GOT3 (cell line): ENCODE measurements at regions not wholly inside any gene's neighbourhood (a gene's known extent, or its start where the extent isn't known, plus 50 kb on each side); places are given as distances from the start of the nearest gene placed in this dataset.

Source experiments
- DNase-seq: peaks from one replicate; lab custom pipeline; 2025; ENCODE audit warnings: mixed read lengths; lab: John Stamatoyannopoulos, UW

- no peak for DNase-seq
These were observed 69.0 kb upstream of the THY1 start for GRCh38 chr11:119491753-119492510.

DNA sequence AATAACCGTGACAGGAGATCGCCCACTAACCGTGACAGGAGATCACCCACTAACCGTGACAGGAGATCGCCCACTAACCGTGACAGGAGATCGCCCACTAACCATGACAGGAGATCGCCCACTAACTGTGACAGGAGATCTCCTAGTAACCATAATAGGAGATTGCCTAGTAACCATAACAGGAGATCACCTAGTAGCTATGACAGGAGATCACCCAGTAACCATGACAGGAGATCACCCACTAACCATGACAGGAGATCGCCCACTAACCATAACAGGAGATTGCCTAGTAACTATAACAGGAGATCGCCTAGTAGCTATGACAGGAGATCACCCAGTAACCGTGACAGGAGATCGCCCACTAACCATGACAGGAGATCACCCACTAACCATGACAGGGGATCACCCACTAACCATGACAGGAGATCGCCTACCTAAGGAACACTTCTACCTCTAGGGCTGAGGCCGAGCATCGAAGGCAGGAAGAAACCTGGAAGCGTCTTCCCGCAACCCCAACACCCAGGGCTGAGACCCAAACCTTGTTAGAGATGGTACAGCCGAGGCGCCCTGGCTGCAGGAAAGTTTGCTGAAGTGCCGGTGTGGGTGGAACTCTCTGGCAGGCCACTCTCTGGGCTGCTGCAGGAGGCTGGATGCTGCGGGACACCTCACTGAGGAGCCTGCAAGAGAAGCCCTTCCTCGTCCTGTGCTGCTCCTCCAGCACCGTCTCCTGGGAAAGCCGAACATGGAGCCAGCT lies 67.5 kb upstream of the THY1 start:
- DNase-seq, result no peak

- no peak for DNase-seq
These were observed 66.1 kb upstream of the THY1 start for GRCh38 chr11:119489087-119489486.

GRCh38 chr11:119488256-119488995 lies 65.5 kb upstream of the THY1 start:
- no peak for DNase-seq

DNA sequence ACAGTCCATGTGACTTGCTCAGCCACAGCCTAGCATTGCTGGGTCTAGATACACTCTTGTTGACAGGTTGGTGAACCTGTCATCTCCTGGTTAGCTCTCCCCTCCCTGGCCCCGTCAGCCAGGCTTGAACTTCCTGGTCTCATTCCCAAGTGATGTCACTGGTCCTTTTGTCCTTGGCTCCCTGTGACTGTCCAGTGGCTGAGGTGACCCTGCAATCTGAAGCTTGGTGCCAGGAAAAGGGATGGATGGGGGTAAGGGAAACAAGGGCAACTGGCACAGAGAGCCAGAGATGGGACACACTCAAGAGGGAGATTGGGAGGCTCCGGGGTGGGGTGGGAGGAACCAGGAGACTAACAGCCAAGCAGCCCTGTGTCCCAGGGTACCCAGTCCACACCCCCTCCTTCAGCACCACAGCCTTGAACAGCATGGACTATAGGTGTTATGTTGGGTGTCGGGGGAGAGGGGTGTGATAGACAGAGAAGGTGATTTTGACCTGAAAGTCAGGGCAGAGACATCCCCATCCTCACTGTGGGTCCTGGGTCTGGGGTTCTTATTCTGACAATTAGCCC lies 63.8 kb upstream of the THY1 start:
- no peak for DNase-seq

DNA sequence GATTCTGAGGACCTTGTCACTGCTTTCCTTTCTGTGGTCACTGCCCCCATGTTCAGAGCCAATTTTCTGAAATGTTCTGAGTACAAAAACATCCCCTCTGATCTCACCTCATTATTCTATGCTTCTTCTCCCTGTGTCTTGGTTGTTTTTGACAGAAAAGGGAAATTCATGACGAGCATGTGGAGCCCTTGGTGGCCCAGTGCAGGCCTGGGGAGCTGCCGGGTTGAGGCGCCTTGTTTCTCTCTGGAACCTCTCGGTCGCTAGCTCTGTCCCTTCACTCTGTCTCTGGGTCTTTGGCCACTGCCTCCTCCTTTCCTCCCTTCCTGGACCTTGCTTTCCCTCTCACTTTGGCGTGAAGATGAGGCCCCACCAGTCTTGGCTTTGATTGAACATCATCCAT lies 63.0 kb upstream of the THY1 start:
- DNase-seq, result no peak

- DNase-seq, result no peak
These were observed 62.0 kb upstream of the THY1 start for GRCh38 chr11:119484741-119485605.

GRCh38 chr11:119483881-119484371 lies 61.0 kb upstream of the THY1 start:
- DNase-seq, result no peak

DNA sequence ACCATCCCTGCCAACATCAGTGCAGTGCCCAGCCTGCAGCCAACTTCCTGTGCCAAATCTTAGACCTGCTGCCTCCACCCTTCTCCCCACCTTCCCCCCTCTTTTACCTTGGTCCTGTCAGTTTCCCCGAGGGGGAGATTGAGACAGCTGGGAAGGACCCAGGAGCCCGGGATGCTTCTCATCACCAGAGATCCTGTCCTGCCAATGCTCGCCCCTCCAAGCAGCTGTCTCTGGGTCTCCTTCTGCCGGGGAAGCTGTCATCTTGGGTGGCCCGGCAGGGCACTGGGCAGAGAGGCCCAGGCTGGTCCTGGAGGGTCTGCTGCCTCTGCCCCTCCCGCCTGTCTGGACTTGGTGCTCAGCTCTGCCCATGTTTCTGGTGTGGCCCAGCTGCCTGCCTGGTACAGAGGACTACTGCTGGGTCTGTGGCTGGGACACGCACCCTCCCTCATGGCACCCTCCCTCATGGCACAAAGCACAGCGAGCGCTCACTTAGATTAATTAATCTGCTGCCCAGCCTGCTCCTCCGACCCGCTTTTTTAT lies 60.4 kb upstream of the THY1 start:
- no peak for DNase-seq

DNA sequence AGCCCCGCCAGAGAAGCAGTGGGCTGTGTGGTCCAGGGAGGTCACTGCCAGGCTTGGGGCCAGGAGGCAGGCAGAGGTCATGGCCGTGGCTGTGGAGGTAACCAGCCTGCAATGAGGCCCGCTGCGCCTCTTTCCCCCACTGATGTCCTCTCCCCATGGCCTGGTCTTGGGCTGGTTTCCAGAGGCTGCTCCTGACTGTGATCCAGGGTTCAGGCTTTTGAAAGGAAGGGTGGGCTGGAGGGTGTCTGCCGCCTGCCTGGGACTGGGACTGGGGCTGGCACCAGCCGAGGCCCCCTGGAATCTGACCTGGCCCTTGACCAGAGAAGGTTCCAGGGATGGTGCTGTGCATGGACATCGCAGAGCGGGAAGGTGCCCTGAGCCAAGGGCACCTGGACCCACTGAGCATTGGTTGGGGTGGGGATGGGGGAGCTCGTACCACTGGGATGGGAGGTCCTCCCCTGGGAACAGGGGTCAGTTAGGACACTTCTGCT lies 59.6 kb upstream of the THY1 start:
- no peak for DNase-seq

DNA sequence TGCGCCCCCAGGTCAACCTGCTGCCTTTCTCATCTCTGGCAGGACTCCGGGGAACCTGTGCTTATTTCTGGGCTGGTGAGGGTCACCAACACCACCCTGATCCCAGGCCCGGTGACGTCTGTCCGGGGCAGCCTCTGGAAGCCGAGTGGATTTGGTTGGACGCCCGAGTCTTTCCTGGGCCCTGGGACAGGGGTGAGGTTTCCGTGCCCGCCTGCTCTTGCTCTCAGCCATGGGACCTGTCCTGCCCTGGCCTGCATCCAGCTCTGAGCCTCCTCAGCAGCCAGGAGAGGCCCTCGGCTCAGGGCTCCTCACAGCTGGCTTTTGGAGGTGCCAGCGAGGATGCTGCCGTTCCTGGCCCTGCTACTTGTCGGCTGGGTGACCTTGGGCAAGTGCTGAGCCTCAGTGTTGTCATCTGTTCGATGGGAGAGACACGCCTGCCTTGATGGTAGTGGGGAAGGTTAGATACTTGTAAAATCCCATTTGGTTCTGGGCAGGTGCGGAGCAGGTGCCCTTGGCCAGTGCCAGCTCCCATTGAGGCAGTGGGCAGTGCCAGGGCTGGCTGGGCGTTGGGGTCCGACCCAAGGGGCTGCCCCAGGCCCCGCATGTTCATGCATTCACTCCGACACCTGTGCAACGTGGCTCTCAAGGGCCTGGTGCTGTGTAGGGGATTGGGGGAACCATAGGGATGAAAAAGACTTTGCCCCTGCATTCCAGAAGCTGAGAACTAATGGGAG lies 58.9 kb upstream of the THY1 start:
- no peak for DNase-seq

DNA sequence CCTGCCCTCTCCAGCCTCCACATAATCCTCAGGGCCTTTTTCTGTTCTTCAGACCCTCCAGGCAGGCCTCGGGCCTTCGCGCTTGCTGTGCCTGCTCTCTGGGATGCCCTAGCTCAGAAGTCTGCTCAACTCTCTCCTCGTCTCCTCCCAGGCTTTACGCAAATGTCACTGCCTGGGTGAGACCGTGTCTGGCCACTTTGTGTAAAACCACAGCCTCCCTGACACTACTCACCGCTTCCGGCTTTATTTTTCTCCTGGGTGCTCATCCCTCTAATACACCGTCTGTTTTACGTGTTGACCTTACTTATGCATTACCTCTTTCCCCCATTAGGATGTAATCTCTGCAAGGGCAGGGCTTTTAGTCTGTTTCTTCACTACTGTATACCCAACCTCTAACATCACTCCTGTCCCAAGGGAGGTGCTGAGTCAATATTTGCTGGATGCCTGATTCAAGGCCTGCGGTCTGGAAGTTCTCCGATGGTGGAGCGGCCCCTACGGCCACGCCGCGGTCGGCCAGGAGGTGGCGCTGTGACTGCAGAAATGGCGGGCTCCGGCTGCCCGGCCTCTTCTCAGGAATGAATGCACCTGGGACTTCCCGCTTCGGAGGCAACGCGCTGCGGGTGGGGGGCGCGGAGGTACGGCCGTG lies 58.2 kb upstream of the THY1 start:
- DNase-seq, result peak; percentile 67

DNA sequence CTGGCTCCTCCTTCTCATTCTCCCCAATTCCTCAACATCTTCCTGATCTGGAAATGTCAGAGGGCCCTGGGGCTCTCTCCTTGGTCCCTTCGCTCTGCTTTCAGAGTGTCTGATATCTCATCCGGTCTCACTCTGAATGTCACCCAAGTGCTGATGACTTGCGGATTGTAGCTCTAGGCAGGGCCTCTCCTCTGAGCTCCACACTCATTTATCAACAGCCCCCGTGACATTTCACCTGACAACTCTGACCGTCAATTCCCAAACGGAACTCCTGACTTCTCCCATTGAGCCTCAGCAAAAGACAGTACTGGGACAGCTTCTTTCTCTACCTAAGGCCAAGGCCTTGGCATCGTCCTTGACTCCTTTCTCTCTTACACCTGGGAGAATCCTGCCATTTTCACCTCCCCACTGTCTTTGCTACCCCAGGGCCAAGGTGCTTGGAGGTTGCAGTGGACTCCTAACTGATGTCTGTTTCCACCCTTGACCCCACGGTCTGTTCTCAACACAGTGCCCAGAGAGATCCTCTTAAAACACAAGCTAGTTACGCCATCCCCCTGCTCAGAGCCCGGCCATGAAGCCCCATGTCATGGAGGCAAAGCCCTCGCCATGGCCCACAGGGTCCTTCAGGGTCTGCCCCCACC lies 57.5 kb upstream of the THY1 start:
- DNase-seq, result no peak

GRCh38 chr11:119479685-119480275 lies 56.8 kb upstream of the THY1 start:
- no peak for DNase-seq

DNA sequence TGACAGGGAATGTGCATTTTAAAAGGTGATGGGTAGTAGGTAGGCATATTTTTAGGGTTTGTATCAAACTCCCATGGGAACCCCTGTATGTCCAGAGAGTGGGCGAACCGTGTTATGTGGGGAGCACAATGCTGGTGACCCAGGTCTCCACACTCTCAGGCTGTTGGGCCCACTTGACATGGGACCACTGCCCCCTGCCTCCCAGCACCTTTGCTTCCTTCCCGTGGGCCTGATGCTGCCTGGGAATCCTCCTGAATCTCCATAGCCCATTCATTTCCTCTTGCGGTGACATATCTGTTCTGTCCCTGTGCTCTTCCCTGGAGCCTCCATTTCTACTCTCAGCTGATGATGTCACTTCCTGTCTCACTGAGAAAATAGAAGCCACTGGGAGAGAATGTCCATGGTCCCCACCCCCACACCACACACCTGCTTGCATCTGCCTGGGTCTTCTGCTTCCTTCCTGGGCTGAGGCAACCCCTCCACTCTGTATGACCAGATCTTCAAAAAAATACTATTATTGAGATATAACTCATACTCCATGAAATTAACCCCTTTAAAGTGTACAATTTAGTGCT lies 55.8 kb upstream of the THY1 start:
- no peak for DNase-seq

GRCh38 chr11:119476666-119477331 lies 53.8 kb upstream of the THY1 start:
- no peak for DNase-seq

GRCh38 chr11:119476038-119476437 lies 53.1 kb upstream of the THY1 start:
- DNase-seq, result no peak
